Activated T-cell treated with anti-CD3 and anti-CD28 coated beads, Interleukin-2, amount 50 U/mL, for 72 hours (primary cell): ENCODE measurements at regions not wholly inside any gene's neighbourhood (a gene's known extent, or its start where the extent isn't known, plus 50 kb on each side); places are given as distances from the start of the nearest gene placed in this dataset.

ENCODE experiments used
- ATAC-seq, 2 donors: fragments of 150-1000 bp; cut with Tn5 transposase; replicated peaks in 1 of 2; 2 replicates each; pipeline ENCODE4 v1.10.0; 2021; ENCODE audit warnings: moderate library complexity in 2 of 2, mild to moderate bottlenecking in 1 of 2
- DNase-seq, 2 donors: peaks; one replicate each; pipeline ENCODE4 v3.0.0; 2021 to 2022; ENCODE audit warnings: mixed read lengths in 1 of 2
- H3K27ac Mint-ChIP-seq: one replicate; pipeline ENCODE4 v1.8.0; 2022; ENCODE audit warnings: mild to moderate bottlenecking, moderate library complexity, mixed read lengths
- H3K27me3 Mint-ChIP-seq: one replicate; pipeline ENCODE4 v1.8.0; 2022; ENCODE audit warnings: low read depth, mixed read lengths
- H3K36me3 Mint-ChIP-seq, 2 donors: one replicate each; pipeline ENCODE4 v1.8.0; 2022; ENCODE audit warnings: mixed read lengths in 2 of 2, mild to moderate bottlenecking in 1 of 2; ENCODE audit not compliant: insufficient read depth in 2 of 2
- H3K4me1 Mint-ChIP-seq: one replicate; pipeline ENCODE4 v1.8.0; 2022; ENCODE audit warnings: low read depth, mixed read lengths
- H3K4me3 Mint-ChIP-seq, 2 donors: one replicate each; pipeline ENCODE4 v1.8.0; 2022; ENCODE audit warnings: mild to moderate bottlenecking in 2 of 2, mixed read lengths in 2 of 2, moderate library complexity in 2 of 2
- H3K9me3 Mint-ChIP-seq, 2 donors: one replicate each; pipeline ENCODE4 v1.8.0; 2022; ENCODE audit warnings: mixed read lengths in 2 of 2

GRCh38 chr13:107441279-107441678 is 774.1 kb downstream of the LIG4 start:
- Mint-ChIP-seq H3K36me3 (no peaks in the 10 kb centered on the region), H3K9me3 (peaks cover 4 to 7% of the 10 kb centered on the region in 2 donors), H3K4me1 (no peaks in the 10 kb centered on the region), H3K4me3 (no peak overlapping the region), H3K27me3 (no peaks in the 10 kb centered on the region), H3K27ac (no peak overlapping the region)
- ATAC-seq (no peak), DNase-seq (no peak)

- Mint-ChIP-seq H3K4me1 (no peaks in the 10 kb centered on the region), H3K27me3 (no peaks in the 10 kb centered on the region), H3K27ac (no peak overlapping the region), H3K36me3 (no peaks in the 10 kb centered on the region), H3K9me3 (peaks cover 4 to 7% of the 10 kb centered on the region in 2 donors), H3K4me3 (no peak overlapping the region)
- DNase-seq (no peak), ATAC-seq (no peak)
Measured at GRCh38 chr13:107438251-107438650, 777.1 kb downstream of the LIG4 start.

GRCh38 chr13:107434347-107434746 is 781.0 kb downstream of the LIG4 start:
- H3K27me3 Mint-ChIP-seq, result no peaks in the 10 kb centered on the region
- no peaks in the 10 kb centered on the region for H3K36me3 Mint-ChIP-seq
- DNase-seq, result no peak
- no peaks in the 10 kb centered on the region for H3K4me1 Mint-ChIP-seq
- H3K9me3 Mint-ChIP-seq, result peaks cover 0 to 2% of the 10 kb centered on the region in 2 donors
- no peak overlapping the region for H3K27ac Mint-ChIP-seq
- H3K4me3 Mint-ChIP-seq, result no peak overlapping the region
- ATAC-seq, result no peak

- Mint-ChIP-seq H3K9me3 (peaks cover 7 to 8% of the 10 kb centered on the region in 2 donors), H3K27ac (no peak overlapping the region), H3K4me3 (no peak overlapping the region), H3K27me3 (no peaks in the 10 kb centered on the region), H3K36me3 (peaks cover 0 to 1% of the 10 kb centered on the region in 2 donors), H3K4me1 (no peaks in the 10 kb centered on the region)
- ATAC-seq, result no peak
- DNase-seq, result no peak
Measured at GRCh38 chr13:107427536-107427935, 787.8 kb downstream of the LIG4 start.

GRCh38 chr13:107422421-107422820 is 792.9 kb downstream of the LIG4 start:
- no peak for ATAC-seq
- Mint-ChIP-seq H3K27me3 (no peaks in the 10 kb centered on the region), H3K4me3 (no peak overlapping the region), H3K9me3 (peaks cover 5 to 9% of the 10 kb centered on the region in 2 donors), H3K27ac (no peak overlapping the region), H3K36me3 (peaks cover 0 to 4% of the 10 kb centered on the region in 2 donors), H3K4me1 (no peaks in the 10 kb centered on the region)
- no peak for DNase-seq

GRCh38 chr13:107421951-107422350 is 793.4 kb downstream of the LIG4 start:
- H3K36me3 Mint-ChIP-seq, result peaks cover 0 to 4% of the 10 kb centered on the region in 2 donors
- no peak overlapping the region for H3K4me3 Mint-ChIP-seq
- ATAC-seq (no peak), DNase-seq (no peak)
- H3K27ac Mint-ChIP-seq, result no peak overlapping the region
- H3K27me3 Mint-ChIP-seq, result no peaks in the 10 kb centered on the region
- H3K9me3 Mint-ChIP-seq, result peaks cover 7 to 9% of the 10 kb centered on the region in 2 donors
- no peaks in the 10 kb centered on the region for H3K4me1 Mint-ChIP-seq

- ATAC-seq, result no peak
- H3K36me3 Mint-ChIP-seq, result peaks cover 0 to 4% of the 10 kb centered on the region in 2 donors
- H3K27ac Mint-ChIP-seq, result no peak overlapping the region
- H3K4me1 Mint-ChIP-seq, result no peaks in the 10 kb centered on the region
- no peaks in the 10 kb centered on the region for H3K27me3 Mint-ChIP-seq
- DNase-seq, result no peak
- H3K9me3 Mint-ChIP-seq, result peaks cover 9 to 10% of the 10 kb centered on the region in 2 donors
- no peak overlapping the region for H3K4me3 Mint-ChIP-seq
Measured at GRCh38 chr13:107421028-107421427, 794.3 kb downstream of the LIG4 start.

- H3K27me3 Mint-ChIP-seq, result no peaks in the 10 kb centered on the region
- DNase-seq (no peak), ATAC-seq (no peak)
- no peak overlapping the region for H3K4me3 Mint-ChIP-seq
- H3K4me1 Mint-ChIP-seq, result no peaks in the 10 kb centered on the region
- peaks cover 3 to 8% of the 10 kb centered on the region in 2 donors for H3K9me3 Mint-ChIP-seq
- H3K27ac Mint-ChIP-seq, result no peak overlapping the region
- H3K36me3 Mint-ChIP-seq, result no peaks in the 10 kb centered on the region
Measured at GRCh38 chr13:107413005-107413404, 802.3 kb downstream of the LIG4 start.

GRCh38 chr13:107407074-107407473 is 808.3 kb downstream of the LIG4 start:
- H3K36me3 Mint-ChIP-seq, result no peaks in the 10 kb centered on the region
- no peaks in the 10 kb centered on the region for H3K27me3 Mint-ChIP-seq
- H3K4me3 Mint-ChIP-seq, result no peak overlapping the region
- H3K9me3 Mint-ChIP-seq, result peaks cover 3 to 6% of the 10 kb centered on the region in 2 donors
- H3K27ac Mint-ChIP-seq, result no peak overlapping the region
- H3K4me1 Mint-ChIP-seq, result no peaks in the 10 kb centered on the region
- ATAC-seq (no peak), DNase-seq (no peak)

GRCh38 chr13:107395927-107396662 is 819.2 kb downstream of the LIG4 start:
- Mint-ChIP-seq H3K4me3 (no peak overlapping the region), H3K4me1 (no peaks in the 10 kb centered on the region), H3K27ac (no peak overlapping the region), H3K27me3 (no peaks in the 10 kb centered on the region), H3K36me3 (no peaks in the 10 kb centered on the region), H3K9me3 (peaks cover 3 to 5% of the 10 kb centered on the region in 2 donors)
- no peak for ATAC-seq
- no peak for DNase-seq

- no peak for ATAC-seq
- Mint-ChIP-seq H3K9me3 (peaks cover 3 to 5% of the 10 kb centered on the region in 2 donors), H3K27ac (no peak overlapping the region), H3K27me3 (no peaks in the 10 kb centered on the region), H3K4me1 (no peaks in the 10 kb centered on the region), H3K4me3 (no peak overlapping the region), H3K36me3 (no peaks in the 10 kb centered on the region)
- DNase-seq, result no peak
Measured at GRCh38 chr13:107392205-107392604, 823.1 kb downstream of the LIG4 start.

GRCh38 chr13:107387525-107387924 is 819.6 kb upstream of the ARGLU1 start:
- H3K4me3 Mint-ChIP-seq, result no peak overlapping the region
- ATAC-seq, result no peak
- no peaks in the 10 kb centered on the region for H3K27me3 Mint-ChIP-seq
- H3K4me1 Mint-ChIP-seq, result no peaks in the 10 kb centered on the region
- H3K27ac Mint-ChIP-seq, result no peak overlapping the region
- no peak for DNase-seq
- no peaks in the 10 kb centered on the region for H3K36me3 Mint-ChIP-seq
- H3K9me3 Mint-ChIP-seq, result no peaks in the 10 kb centered on the region

- Mint-ChIP-seq H3K9me3 (no peaks in the 10 kb centered on the region), H3K4me1 (no peaks in the 10 kb centered on the region), H3K4me3 (no peak overlapping the region), H3K27me3 (no peaks in the 10 kb centered on the region), H3K36me3 (peaks cover 0 to 1% of the 10 kb centered on the region in 2 donors), H3K27ac (no peak overlapping the region)
- DNase-seq (no peak), ATAC-seq (no peak)
Measured at GRCh38 chr13:107379407-107380155, 811.6 kb upstream of the ARGLU1 start.
